Heart right ventricle (tissue), 16 donors: ENCODE measurements at regions not wholly inside any gene's neighbourhood (a gene's known extent, or its start where the extent isn't known, plus 50 kb on each side); places are given as distances from the start of the nearest gene placed in this dataset.

ENCODE experiments used
- ATAC-seq, 8 donors: fragments of 200-7000 bp; cut with Tn5 transposase; one replicate each; pipeline ENCODE4 v1.9.1; 2020; ENCODE audit warnings: mild to moderate bottlenecking in 8 of 8, moderate library complexity in 8 of 8, moderate number of reproducible peaks in 1 of 8
- DNase-seq, 2 donors: peaks; one replicate each; pipeline ENCODE4 v3.0.0-alpha.2; 2020
- H3K27ac ChIP-seq, 10 donors: fragments of 200-600 bp; sonication (generic) in 2 of 10; one replicate each; pipeline versions ENCODE4 v1.5.0 to v1.8.0; 2020 to 2022; ENCODE audit warnings: mild to moderate bottlenecking in 3 of 10
- H3K27me3 ChIP-seq, 7 donors: fragments of 200-600 bp; one replicate each; pipeline ENCODE4 v1.8.0; 2021 to 2022; ENCODE audit warnings: mild to moderate bottlenecking in 2 of 7
- H3K36me3 ChIP-seq, 9 donors: fragments of 200-600 bp; sonication (generic) in 1 of 9; one replicate each; pipeline versions ENCODE4 v1.5.0 to v1.8.0; 2020 to 2022; ENCODE audit warnings: mild to moderate bottlenecking in 2 of 9
- H3K4me1 ChIP-seq, 9 donors: fragments of 200-600 bp; sonication (generic) in 1 of 9; one replicate each; pipeline versions ENCODE4 v1.5.0 to v1.8.0; 2020 to 2022; ENCODE audit warnings: mild to moderate bottlenecking in 4 of 9
- H3K4me3 ChIP-seq, 10 donors: fragments of 200-600 bp; sonication (generic) in 2 of 10; one replicate each; pipeline versions ENCODE4 v1.5.0 to v1.8.0; 2020 to 2022; ENCODE audit warnings: mild to moderate bottlenecking in 7 of 10, moderate library complexity in 2 of 10
- H3K9me3 ChIP-seq, 11 donors: fragments of 200-600 bp in 10 of 11; sonication (generic) in 2 of 11; one replicate each; pipeline versions ENCODE4 v1.5.0 to v1.8.0; 2013 to 2022; ENCODE audit warnings: mild to moderate bottlenecking in 2 of 11, control low read depth in 1 of 11, moderate library complexity in 1 of 11
- CTCF ChIP-seq, 9 donors: fragments of 200-600 bp; sonication (generic) in 2 of 9; IDR thresholded peaks; one replicate each; pipeline versions ENCODE4 v1.5.0 to v1.8.0; 2021 to 2022; ENCODE audit warnings: antibody characterized with exemption in 9 of 9, mild to moderate bottlenecking in 5 of 9, moderate library complexity in 1 of 9
- WGBS, 2 donors: extraction: QIAGEN DNeasy Blood & Tissue Kit; methylation state at CpG; one replicate each; pipeline ENCODE4 v1.1.7; 2013; ENCODE audit warnings: inconsistent platforms in 1 of 2; 5-methylcytosine and 5-hydroxymethylcytosine counted together
- intact Hi-C, 10 donors: fragments of 100-400 bp; cut with DNase I; formaldehyde crosslinking; loops; one replicate each; pipeline versions ENCODE4 v1.11.1 to v1.14.2; 2022
- donor health status: Arrhythmogenic right ventricular cardiomyopathy.
- donor health status: ischemic (EF 13 %, LVEDD 7.1; RV severe dilation, severe dysfunction).
- donor health status: healthy with polysubstance abuse.
- donor health status: DM: no; HTN: yes; CAD: no.
- donor health status: DM: no; HTN: no; CAD: no.
- donor health status: ischemic (EF 25% LVEDD 6.9; RV normal size, moderate dysfunction).
- donor health status: ischemic (EF 25% LVEDD 5.7; RV mildly dilated, moderate dysfunction).
- donor health status: healthy.
- donor health status: DM: yes; HTN: yes; CAD: no.
- donor health status: Ischemic cardiomyopathy.
- donor health status: ischemic (EF 35%, LVEDD 5.7; RV mildly dilated, moderate dysfunction).
- donor health status: nonischemic (EF 11% LVEDD 7.7; RV severe dilation, severe dysfunction).
- donor health status: DM: yes; HTN: yes; CAD: no.
- donor health status: PGD.
- donor health status: ischemic (EF 29% LVEDD 5.4; RV normal size, mild dysfunction).
- donor health status: nonischemic (EF 23%, LVEDD 6.1; RV moderate dilation, normal function).

GRCh38 chr5:161051920-161052500 lies 200.0 kb upstream of the ATP10B start:
- ATAC-seq = no peak
- H3K36me3 ChIP-seq = no peaks in the 10 kb centered on the region
- TF ChIP-seq CTCF (IDR thresholded peaks at IDR 0.05) = no peak
- no peaks in the 10 kb centered on the region for H3K4me1 ChIP-seq
- no peak overlapping the region for H3K27ac ChIP-seq
- DNase-seq = no peak
- no peaks in the 10 kb centered on the region for H3K9me3 ChIP-seq
- intact Hi-C loops = no loop called here
- H3K4me3 ChIP-seq = no peak overlapping the region
- 83 to 89% methylated on average over 4 of the region's 4 CpGs for WGBS, 2 donors
- no peaks in the 10 kb centered on the region for H3K27me3 ChIP-seq

GRCh38 chr5:161047024-161047423 lies 195.0 kb upstream of the ATP10B start:
- DNase-seq = no peak
- peaks cover 0 to 2% (median 0%) of the 10 kb centered on the region in 11 donors for H3K9me3 ChIP-seq
- no peaks in the 10 kb centered on the region for H3K4me1 ChIP-seq
- H3K27ac ChIP-seq = no peak overlapping the region
- ATAC-seq = no peak
- no peaks in the 10 kb centered on the region for H3K27me3 ChIP-seq
- H3K4me3 ChIP-seq = no peak overlapping the region
- 55 to 60% methylated on average over 4 of the region's 4 CpGs for WGBS, 2 donors
- intact Hi-C loops = no loop called here
- no peaks in the 10 kb centered on the region for H3K36me3 ChIP-seq
- TF ChIP-seq CTCF (IDR thresholded peaks at IDR 0.05) = no peak

GRCh38 chr5:161042862-161043261 lies 190.9 kb upstream of the ATP10B start:
- DNase-seq (no peak), ATAC-seq (no peak)
- Histone ChIP-seq H3K27ac (no peak overlapping the region), H3K9me3 (peaks cover 0 to 7% (median 0%) of the 10 kb centered on the region in 11 donors), H3K4me1 (no peaks in the 10 kb centered on the region), H3K36me3 (no peaks in the 10 kb centered on the region), H3K4me3 (no peak overlapping the region), H3K27me3 (no peaks in the 10 kb centered on the region)
- TF ChIP-seq CTCF (IDR thresholded peaks at IDR 0.05) = no peak
- WGBS, 2 donors = 91 to 93% methylated on average over 3 of the region's 3 CpGs
- intact Hi-C loops = no loop called here

- H3K4me1 ChIP-seq = no peaks in the 10 kb centered on the region
Observed at GRCh38 chr5:161042443-161042842, 190.4 kb upstream of the ATP10B start.

More at GRCh38 chr5:161042443-161042842, 190.4 kb upstream of the ATP10B start:
- H3K27me3 ChIP-seq = no peaks in the 10 kb centered on the region
- DNase-seq = no peak
- peaks cover 0 to 7% (median 0%) of the 10 kb centered on the region in 11 donors for H3K9me3 ChIP-seq
- intact Hi-C loops = no loop called here
- TF ChIP-seq CTCF (IDR thresholded peaks at IDR 0.05) = no peak
- H3K27ac ChIP-seq = no peak overlapping the region
- no peaks in the 10 kb centered on the region for H3K36me3 ChIP-seq
- 81 to 93% methylated on average over 1 of the region's 1 CpG for WGBS, 2 donors
- no peak for ATAC-seq
- H3K4me3 ChIP-seq = no peak overlapping the region
